GM21528 (cell line): ENCODE measurements at regions not wholly inside any gene's neighbourhood (a gene's known extent, or its start where the extent isn't known, plus 50 kb on each side); places are given as distances from the start of the nearest gene placed in this dataset.
"Not testable (repeated sequence)": the region's sequence is repeated elsewhere in the genome, so short reads cannot be mapped to it uniquely, and the experiment has no call there.

Experiments used
- ATAC-seq: cut with Tn5 transposase; IDR thresholded peaks from one replicate; pipeline ENCODE4 v1.9.1; 2021; ENCODE audit warnings: mild to moderate bottlenecking, moderate library complexity; ENCODE audit not compliant: unreplicated experiment, low FRiP score

DNA sequence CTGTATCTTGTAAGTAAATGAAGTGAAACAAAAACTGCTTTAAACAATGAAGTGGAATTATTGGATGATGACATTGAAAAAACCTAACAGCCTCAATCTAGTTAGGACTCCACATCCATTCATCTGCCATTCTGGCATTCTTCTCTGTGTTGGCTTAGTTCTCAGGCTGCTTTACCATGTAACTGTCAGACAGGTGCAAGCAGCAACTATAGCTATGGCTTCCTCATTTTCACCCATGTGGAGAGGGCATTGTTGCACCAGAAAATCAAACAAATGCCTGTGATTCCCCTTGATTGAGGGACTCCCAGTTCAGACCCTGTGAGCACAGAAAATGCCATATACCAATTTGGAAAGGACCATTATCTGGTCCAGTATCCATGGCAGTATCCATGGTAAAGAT lies 129.5 kb upstream of the NYAP2 start:
- no peak for ATAC-seq

DNA sequence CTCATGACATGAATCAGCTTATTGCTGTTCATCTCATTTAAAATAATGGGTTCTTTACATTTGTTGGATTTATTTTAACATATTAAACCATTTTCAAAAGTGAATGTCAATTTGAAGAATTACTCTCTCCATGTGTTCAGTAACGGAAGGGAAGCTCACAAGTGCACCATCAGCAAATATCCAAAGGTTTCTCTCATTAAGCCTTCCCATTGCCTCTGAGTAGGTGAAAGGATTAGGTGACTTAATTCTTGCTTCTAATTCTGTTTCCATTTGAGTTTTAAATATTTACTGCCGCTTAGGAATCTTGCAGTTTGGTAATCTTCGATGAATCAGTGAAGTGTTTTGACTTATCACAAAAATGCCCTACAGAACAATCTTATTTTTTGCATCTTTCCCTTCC lies 145.1 kb upstream of the NYAP2 start:
- ATAC-seq = no peak

DNA sequence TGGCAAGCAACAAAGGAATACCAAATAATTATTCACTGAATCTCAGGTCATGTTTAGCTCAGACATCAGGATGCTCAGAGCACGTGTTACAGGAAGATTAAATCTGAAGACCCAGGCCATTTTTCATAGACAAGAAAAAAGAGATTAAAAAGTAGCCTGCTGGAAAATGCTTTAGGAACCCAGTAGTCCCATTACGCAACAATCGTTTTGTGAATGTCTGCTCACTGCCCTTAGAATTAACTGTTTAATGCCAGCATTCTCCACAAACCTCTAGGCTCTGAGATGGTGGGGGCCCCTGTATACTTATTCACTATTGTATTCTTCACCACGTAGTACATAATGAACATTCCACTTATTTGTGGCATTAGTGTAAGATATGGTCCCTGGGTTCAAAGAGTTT lies 154.6 kb upstream of the NYAP2 start:
- ATAC-seq = no peak

- ATAC-seq = no peak
These were observed 162.7 kb upstream of the NYAP2 start for GRCh38 chr2:225236769-225237323.

DNA sequence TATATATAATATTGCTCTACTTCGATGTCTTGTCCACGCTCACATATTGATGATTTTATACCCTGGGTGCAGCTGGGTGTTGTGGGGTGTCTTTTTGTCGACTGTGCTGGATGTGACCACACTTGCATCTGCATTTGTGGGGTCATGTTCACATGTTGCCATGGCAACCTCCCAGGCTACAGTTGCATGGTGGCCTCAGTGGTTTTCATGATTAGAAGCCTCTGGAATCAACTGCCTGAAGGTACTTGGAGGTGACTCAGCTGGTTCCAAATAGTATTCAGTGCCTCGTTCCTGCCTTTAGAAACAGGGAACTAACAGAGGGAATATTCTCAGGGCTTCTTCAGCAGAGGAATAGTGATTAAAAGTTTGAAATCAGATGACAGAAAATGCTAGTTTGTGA lies 166.3 kb upstream of the NYAP2 start:
- no peak for ATAC-seq

GRCh38 chr2:225231900-225232299 lies 167.6 kb upstream of the NYAP2 start:
- ATAC-seq = no peak

DNA sequence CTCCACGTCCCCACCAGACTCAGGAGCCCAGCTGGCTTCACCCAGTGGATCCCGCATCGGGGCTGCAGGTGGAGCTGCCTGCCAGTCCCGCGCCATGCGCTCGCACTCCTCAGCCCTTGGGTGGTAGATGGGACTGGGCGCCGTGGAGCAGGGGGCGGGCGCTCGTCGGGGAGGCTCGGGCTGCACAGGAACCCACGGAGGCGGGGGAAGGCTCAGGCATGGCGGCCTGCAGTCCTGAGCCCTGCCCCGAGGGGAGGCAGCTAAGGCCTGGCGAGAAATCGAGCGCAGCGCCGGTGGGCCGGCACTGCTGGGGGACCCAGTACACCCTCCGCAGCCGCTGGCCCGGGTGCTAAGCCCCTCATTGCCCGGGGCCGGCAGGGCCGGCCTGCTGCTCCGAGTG lies 170.2 kb upstream of the NYAP2 start:
- not testable (repeated sequence) for ATAC-seq

DNA sequence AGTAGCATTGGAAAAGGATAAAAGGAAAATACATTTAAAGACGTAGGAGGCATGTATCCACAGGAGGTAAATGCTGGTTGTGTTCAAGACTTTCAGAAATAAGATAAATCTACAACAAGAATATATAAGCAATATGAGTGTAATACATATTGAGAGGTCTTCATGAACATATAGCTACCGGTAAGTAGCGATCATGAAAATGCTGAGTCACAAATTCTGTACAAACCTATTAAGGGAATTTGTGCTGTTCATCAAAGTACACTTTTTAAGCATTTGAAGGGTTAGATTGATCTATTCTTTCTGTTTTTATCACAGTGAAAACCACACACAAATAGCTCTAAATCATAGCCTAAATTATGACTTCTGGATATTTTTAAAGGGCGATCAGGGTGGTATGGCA lies 173.1 kb upstream of the NYAP2 start:
- no peak for ATAC-seq

- no peak for ATAC-seq
These were observed 176.2 kb upstream of the NYAP2 start for GRCh38 chr2:225223301-225223700.

DNA sequence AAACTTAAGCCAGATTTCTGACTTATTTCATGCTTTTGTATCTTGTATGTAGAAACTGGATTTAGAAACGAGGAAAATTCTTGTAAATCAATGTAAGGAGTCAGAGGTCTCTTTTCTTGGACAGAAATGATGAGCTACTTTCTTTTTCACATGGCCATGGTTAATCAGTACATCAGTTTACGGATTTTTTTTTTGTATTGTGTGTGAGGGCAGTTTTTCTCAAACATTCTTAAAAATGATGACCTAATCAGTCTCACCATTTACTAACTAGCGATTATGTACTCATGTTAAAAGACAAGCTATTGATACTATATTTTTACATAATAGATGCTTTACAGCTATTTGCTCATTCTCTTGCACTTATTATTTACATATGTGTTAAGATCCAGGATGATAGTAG lies 165.2 kb upstream of the DOCK10 start:
- ATAC-seq = no peak

- ATAC-seq = no peak
These were observed 164.8 kb upstream of the DOCK10 start for GRCh38 chr2:225207043-225207442.

GRCh38 chr2:225196579-225196978 lies 154.3 kb upstream of the DOCK10 start:
- ATAC-seq = no peak

DNA sequence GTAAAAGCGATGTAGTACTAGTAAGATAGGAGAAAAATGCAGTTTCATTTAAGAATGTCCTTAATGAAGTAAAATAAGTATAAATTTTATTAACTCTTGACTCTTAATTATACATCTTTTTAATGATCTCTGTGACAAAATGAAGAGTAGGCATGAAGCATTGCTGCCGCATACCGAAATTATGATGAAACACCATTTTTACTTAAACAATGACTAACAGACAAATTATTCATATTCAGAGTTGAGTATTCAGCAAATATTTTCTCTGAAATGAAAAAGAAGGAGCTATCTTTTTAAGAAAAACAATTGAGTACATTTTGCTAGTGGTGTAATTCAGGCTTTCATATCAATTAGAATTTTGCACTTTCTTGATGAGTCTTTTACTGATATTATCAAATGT lies 150.6 kb upstream of the DOCK10 start:
- no peak for ATAC-seq

DNA sequence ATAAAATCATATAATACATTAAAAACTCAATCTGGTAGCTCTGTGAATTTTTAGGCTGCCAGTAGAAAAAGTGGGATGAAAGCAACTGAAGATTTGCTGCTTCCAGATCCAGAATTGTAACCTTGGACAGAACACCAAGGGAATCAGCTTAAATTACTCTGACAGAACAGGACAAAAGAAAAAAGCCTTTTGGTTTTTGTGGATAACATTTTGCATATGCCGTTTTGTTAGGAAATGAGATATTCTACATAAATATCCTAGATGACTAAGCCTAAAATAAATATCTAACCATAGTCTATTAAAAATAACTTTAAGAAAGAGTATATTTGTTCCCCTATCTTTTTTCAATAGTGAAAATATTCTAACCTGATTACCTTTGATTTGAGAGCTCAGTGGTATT lies 148.7 kb upstream of the DOCK10 start:
- no peak for ATAC-seq

GRCh38 chr2:225184948-225185347 lies 142.7 kb upstream of the DOCK10 start:
- ATAC-seq = no peak

DNA sequence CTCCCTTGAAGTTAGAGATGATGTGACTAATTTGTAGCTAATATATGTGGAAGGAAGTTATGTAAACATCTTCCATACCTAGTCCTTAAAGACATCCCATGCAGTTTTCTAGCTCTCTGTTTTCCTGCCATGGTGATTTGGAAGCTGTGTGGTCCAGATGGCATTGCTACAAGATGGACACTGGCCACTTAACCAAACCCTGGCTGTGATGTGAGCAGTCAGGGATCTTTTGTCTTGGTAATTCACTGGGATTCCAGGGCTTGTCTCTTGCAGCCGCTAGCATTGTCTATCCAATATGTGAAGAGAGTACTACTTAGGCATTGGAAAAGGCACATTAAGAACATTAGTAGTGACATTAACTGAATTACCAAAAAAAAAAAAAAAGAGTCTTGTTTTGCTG lies 139.9 kb upstream of the DOCK10 start:
- no peak for ATAC-seq

DNA sequence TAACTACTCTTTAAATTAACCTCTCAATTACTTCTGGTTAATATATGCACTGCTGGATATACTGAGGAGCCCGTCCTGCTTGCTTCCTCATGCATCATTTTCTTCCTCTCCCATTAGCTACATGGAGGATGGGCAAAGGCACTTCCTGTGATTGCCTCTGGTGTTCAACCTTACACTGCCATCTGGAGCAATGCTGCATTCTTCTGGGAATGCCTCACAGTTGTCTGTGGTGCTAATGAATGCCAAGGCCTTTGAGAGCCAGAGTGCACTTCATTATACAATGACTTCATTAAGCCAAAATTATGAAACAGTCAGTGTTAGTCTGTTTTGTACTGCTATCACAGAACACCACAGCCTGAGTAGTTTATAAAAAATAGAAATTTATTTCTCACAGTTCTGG lies 134.8 kb upstream of the DOCK10 start:
- ATAC-seq = no peak

DNA sequence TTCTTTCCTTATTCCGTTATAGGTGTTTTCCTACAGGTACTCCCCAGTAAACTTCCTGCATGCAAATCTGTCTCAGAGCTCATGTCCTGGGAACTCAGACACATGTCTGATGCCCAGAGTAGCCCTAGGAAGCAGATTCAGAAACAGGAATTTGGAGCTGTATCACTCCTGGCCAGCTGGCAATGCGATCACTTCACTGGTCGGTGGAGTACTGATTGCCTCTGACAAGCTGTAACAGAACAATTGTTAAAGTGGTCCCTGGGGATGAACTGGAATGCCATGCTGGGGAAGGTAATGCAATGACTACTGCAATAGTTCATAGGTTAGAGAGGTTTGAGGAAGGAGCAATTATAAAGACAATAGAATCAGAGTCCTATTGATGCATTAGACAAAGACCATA lies 131.6 kb upstream of the DOCK10 start:
- ATAC-seq = no peak

GRCh38 chr2:225171350-225171749 lies 129.1 kb upstream of the DOCK10 start:
- ATAC-seq = no peak

GRCh38 chr2:225170162-225170561 lies 127.9 kb upstream of the DOCK10 start:
- no peak for ATAC-seq

GRCh38 chr2:225169396-225169795 lies 127.1 kb upstream of the DOCK10 start:
- no peak for ATAC-seq

GRCh38 chr2:225165052-225165451 lies 122.8 kb upstream of the DOCK10 start:
- no peak for ATAC-seq

- ATAC-seq = no peak
These were observed 122.3 kb upstream of the DOCK10 start for GRCh38 chr2:225164401-225165050.
